Amniotic stem cell (primary cell): ENCODE measurements at regions not wholly inside any gene's neighbourhood (a gene's known extent, or its start where the extent isn't known, plus 50 kb on each side); places are given as distances from the start of the nearest gene placed in this dataset.
"Not testable (repeated sequence)": the region's sequence is repeated elsewhere in the genome, so short reads cannot be mapped to it uniquely, and the experiment has no call there.

Source experiments
- DNase-seq: peaks from one replicate; lab custom pipeline; 2025; lab: John Stamatoyannopoulos, UW

DNA sequence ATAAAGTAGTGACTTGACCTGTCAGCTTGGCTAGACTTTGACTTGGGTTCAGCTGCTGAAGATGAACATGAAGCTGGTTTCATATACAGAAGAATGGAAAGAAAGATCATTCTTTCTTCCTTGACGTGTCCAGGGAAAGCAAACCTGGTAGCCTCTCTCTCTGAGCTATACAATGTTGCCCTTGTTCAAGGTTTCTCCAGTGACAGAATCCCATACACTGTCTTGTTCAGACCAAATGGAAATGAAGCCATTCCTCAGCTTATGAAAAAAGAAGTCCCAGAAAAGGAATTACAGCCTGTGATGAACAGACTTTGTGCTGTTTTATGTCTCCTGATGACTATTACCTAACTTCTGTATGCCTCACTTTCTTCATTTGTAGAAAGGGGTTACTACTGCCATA, 349.8 kb upstream of the KLF4 start:
- no peak for DNase-seq

DNA sequence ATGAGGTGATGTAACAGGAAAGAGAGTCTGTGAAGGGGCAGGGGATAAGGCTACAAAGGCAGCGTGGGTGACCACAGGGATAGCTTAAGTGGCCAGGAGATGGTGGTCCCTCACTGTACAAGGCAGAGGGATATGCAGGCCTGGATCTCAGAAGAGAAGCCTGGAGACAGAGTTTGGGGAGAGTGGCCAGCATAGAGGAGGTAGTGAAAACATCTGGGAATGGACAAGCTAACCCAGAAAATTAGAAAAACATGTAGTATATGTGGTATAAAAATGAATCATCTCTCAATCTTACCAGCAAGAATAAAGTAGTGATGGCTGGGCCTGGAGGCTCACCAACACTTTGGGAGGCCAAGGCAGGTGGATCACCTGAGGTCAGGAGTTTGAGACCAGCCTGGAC, 349.2 kb upstream of the KLF4 start:
- DNase-seq: no peak

DNA sequence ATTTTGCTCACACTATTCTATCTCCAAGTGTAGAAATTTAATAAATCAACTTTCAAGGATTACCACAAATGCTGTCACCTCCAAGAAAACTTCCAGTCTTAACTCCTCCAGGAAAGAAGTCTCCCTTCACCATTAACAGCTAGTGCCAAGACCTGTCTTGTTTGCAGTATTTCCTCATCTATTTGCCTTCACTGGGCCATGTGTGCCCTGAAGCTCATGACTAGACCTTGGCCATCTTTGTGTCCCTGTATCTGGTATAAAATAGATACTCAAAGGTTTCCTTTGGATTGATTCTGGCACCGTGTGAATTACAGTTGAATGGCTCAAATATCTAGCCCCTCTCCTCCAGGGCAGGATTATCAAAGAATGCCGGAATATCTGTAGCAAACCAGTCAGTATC, 346.7 kb upstream of the KLF4 start:
- DNase-seq: no peak

DNA sequence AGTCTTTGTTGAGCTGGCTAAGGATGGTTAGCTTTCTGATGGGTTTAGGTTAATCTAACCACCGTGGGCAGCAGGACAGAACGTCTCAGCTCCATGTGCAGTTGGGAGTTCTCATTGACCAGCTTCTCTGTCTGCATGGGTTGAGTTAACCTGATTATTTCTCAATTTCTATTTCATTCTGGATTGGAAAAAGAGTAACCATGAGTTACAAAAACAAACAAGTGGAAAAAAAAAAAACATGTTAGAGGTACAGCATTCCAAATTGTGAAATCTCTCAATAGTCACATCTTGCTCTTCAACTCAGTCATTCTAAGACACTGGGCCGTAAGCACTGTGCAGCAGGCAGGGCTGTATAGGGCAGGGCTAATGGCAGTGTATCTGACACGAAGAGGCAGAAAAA, 343.7 kb upstream of the KLF4 start:
- no peak for DNase-seq

DNA sequence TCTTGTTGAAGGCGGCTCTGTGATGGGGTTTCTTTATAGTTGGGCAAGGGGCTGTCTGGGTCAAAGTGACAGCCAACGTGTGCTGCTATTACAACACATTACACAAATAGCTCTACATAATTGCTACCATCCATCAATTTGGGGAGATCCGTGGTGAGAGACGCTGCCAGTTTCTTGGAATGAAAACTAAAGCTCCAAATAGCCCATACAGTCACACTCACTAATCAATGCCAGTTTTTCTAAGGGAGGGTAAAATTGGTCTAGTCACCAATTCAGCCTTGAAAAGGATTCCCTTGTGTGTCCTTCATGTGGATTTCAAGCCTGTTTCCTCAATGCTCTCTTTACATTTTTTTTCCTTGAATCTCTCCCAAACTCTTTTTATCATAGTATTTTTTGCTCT, 343.3 kb upstream of the KLF4 start:
- no peak for DNase-seq

DNA sequence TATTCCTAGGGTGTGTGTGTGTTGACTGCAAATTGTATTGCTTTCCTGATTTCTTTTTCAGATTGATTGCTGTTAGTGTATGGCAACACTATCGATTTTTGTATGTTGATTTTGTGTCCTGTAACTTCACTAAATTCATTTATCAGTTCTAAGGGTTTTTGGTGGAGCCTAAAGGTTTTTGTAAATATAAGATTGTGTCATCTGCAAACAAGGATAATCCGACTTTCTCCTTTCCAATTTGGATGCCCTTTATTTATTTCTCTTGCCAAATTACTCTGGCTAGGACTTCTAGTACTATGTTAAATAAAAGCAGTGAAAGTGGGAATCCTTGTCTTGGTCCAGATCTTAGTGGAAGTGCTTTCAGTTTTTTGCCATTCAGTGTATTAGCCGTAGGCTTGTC, 340.9 kb upstream of the KLF4 start:
- no peak for DNase-seq

DNA sequence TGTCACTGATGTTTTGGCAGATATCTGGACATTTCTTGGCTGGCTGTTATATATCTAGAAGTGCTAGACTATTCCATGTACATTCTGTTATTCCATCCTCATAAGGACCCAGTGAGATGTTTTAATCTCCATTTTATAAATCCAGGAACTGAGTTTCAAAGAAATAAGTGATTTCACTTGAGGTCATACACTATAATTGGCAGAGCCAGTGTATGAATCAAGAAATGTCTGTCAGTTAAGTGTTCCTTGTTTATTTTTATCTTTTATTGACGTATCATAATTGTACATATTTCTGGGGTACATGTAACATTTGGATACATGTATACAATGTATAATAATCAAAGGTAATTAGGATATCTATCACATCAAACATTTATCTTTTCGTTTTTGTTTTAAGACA, 338.3 kb upstream of the KLF4 start:
- DNase-seq: no peak

DNA sequence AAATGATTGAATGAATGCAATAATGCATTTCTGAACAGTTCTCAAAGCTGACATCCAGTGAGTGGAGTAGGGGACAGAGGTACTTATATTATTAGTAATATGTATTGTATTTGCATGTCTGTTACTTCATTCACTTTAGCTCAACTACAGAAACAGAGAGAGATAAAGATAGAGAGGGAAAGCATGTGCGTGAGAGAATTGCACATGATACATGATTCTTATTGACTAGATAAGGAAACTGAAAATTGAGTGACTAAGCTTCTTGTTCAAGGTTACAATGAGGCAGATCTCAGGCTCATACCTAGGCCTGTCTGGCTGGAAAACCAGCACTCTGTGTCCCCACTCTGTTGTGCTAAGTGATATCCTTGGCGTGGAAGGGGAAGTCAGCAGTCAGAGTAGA, 337.7 kb upstream of the KLF4 start:
- DNase-seq: no peak

DNA sequence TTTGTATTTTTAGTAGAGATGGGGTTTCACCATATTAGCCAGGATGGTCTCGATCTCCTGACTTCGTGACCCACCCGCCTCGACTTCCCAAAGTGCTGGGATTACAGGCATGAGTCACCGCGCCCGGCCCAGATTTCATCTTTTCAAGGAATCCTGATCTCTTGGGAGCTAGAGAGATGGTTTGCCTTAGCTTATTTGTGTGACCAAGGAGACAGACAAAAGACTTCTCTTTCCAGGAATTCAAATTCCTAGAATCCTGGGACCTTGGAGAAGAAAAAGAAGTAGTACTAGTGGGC, 337.1 kb upstream of the KLF4 start:
- DNase-seq: not testable (repeated sequence)

DNA sequence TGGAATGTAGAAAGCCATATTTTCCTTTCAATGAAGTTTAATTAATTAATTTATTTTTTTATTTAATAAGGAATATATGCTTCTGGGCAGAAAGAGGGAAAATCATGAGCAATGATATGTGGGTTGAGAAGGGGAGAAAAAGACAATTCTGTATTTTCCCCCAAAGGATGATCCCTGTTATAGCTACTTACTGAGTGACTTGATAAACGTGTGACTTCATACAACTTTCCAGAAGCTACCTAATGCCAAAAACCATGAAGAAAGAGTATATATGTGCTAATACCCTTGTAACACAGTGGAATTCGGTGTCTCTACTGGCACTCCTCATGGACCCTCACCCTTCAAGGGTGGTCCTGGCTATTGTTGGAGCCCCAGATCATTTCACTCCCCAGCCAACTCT, 335.0 kb upstream of the KLF4 start:
- DNase-seq: no peak

DNA sequence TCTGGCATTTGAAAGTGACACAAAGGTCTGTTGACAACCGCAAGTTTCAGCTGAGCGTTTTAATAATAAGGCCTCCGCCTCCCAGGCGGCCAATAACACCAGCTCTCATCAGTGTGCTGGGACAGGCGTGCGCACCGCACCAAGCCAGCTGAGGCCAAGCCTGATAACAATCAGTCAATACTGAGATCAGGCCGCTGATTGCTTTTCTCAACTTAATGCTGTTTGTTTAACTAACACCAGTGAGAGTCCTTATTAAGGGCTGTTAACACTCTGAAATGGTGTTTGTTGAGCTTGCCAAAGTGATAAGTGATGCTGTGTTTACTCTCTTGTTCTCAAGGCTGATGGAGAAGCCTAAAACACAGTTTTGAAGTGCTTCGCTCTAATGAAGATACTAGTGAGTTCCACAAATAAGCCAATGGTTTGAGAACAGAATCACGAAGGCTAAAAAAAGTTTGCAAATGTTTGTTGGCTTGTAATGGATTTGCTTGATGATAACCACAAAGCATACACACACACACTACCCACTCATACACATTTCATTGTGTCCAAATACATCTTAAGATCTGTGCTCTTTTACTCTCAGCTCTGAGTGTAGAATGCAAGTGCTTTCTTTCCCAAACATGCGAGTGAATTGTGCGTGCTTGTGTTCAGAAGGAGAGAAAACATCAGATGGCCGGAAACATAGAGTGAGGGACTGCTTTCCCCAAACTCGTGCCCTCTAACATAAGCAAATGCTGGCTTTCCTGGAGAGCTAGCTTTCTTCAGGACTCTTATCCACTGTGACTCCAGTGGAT, 330.4 kb upstream of the KLF4 start:
- DNase-seq: no peak

DNA sequence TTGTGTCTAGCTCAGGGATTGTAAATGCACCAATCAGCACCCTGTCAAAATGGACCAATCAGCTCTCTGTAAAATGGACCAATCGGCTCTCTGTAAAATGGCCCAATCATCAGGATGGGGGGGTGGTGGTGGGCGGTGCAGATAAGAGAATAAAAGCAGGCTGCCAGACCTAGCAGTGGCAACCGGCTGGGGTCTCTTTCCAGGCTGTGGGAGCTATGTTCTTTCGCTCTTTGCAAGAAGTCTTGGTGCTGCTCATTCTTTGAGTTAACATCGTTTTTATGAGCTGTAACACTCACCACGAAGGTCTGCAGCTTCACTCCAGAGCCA, 328.9 kb upstream of the KLF4 start:
- not testable (repeated sequence) for DNase-seq

DNA sequence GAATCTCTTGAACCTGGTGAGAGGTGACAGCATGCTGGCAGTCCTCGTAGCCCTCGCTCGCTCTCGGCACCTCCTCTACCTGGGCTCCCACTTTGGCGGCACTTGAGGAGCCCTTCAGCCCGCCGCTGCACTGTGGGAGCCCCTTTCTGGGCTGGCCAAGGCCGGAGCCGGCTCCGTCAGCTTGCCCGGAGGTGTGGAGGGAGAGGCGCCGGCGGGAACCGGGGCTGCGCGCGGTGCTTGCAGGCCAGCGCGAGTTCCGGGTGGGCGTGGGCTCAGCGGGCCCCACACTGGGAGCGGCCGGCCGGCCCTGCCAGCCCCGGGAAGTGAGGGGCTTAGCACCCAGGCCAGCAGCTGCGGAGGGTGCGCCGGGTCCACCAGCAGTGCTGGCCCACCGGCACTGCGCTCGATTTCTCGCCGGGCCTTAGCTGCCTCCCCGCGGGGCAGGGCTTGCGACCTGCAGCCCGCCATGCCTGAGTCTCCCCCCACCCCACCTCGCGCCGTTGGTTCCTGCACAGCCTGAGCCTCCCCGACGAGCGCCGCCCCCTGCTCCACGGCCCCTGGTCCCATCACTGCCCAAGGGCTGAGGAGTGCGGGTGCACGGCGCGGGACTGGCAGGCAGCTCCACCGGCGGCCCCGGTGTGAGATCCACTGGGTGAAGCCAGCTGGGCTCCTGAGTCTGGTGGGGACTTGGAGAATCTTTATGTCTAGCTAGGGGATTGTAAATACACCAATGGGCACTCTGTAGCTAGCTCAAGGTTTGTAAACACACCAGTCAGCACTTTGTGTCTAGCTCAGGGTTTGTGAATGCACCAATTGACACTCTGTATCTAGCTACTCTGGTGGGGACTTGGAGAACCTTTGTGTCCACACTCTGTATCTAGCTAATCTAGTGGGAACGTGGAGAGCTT, 328.3 kb upstream of the KLF4 start:
- DNase-seq: not testable (repeated sequence)

DNA sequence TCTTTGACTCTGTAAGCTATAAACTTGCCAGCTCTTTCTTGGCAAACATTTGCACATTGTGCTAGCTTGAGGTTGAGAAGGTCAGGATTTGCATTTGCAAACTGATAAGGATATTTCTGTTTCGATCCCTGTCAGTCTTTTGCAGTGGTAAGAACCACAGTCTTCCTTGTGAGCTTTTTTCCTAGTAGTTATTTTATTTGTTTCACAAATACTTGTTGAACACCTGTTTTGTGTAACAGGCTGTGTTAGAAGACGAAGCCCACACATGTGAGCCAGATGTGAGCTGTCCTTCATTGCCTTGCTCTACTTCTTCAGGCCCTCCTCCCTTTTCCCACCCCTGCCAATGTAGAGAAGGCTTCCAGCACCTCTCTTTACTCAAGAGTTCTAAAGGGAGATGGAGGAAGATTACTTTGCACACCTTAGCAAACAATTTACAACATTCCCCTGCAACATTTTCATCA, 327.0 kb upstream of the KLF4 start:
- DNase-seq: no peak

DNA sequence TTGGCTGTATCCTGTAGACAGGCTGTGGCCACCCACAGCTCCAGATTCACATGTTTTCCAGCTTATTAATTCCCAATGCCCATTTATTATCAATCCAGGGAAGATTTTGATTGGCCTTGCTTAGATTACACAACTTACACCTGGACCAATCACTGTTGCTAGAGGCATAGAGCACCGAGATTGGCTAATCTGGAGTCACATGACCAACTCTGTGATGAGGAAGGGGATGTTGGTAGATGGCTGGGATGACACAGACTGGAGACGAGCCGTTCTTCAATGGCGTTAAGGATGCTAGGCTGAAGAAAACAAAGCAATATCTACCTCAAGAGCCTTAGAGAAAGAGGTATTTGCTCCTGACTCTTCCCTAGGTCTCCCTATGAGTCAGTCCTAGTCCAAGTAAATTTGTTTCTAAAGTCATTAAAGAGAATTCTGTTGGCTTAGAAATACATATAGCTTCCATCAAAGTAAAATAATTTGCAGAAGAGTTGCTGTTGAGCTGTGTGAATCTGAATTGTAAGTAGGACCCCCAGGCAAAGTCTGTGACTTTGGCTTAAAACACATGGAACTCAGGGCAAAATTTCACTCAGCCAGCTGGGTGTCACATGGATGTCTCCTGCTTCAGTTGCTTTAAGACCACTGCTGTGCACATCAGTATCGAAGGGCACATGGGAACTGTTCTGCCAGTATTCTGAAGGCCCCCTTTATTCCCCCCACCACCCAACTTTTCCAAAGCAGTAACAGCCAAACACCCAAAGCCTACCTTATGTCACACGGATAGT, 326.4 kb upstream of the KLF4 start:
- DNase-seq: no peak

DNA sequence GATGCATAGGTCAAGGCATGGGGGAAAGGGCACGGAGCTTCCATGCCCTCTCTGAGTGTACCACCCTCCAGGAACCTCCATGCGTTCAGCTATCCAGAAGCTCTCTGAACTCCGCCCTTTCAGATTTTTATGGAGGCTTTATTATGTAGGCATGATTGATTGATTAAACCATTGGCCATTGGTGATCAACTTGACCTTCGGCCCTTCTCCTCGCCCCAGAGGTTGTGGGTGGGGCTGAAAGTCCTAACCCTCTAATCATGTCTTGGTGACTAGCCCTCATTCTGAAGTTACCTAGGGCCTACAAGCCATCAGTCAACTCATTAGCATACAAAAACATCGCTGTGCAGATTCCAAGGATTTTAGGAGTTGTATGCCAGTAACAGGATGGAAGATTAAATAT, 323.7 kb upstream of the KLF4 start:
- DNase-seq: no peak

DNA sequence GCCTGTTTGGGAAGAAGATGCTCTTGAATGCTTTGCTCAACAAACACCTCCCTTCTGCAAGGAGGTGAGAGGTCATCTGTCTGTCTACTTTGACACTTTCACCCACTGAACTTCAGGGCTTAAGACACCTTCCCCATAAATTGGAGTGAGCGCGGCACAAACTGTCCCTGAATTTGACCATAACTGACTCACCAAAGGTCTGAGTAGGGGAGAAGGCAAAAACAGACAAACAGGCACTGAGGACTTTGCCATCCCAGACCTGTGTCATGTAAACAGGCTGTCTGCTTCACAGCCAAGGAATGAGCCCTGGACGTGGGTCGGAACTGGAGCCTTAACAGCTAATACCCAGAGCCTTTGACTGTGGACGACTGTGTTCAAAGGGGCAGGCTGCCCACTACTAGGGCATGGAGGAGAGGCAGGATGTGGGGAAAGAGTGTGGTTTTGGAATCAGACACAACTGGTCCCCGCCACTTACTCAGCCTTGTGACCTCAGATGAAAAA, 320.9 kb upstream of the KLF4 start:
- no peak for DNase-seq

DNA sequence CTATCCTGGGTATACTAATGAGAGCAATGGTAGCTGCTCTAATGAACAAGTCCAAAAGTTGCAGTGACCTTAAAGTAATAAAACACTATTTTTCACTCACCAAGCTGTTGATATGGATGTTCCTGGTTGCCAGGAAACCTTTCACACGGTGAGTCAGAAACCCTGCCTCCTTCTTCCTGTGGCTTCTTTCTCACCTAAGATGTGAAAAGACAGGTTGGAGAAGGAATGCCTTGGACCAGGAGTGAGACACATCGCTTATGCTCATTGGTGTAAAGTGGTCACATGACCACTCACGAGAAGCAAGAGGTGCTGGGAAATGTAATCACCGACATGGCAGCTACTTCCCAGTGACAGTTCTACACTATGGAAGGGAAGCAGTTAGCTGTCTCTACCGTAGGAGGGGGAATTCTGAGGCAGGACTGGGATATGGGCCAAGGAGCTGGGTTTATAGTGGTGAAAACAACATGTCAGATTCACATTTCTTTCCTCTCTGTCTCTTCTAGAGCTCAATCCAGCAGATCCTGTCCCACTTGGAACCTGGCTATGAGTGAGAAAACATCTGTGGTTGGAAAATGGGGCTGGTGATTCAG, 320.4 kb upstream of the KLF4 start:
- no peak for DNase-seq

DNA sequence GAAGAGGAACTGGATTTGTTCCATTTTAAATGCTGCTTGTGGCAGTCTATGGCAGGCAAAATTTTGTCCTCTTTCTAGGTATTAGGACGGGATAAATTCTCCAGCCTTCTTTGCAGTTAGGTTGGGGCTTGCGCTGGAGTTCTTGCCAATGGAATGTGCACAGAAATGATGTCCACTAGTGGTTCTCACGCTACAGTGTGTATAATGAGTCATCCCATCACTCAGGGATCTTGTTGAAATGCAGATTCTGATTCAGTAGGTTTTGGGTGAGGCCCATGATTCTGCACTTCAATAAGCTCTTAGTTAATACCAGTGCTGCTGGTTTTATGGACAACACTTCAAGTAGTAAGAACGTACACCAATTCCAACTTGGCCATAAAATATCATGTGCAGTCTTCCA, 317.6 kb upstream of the KLF4 start:
- no peak for DNase-seq

DNA sequence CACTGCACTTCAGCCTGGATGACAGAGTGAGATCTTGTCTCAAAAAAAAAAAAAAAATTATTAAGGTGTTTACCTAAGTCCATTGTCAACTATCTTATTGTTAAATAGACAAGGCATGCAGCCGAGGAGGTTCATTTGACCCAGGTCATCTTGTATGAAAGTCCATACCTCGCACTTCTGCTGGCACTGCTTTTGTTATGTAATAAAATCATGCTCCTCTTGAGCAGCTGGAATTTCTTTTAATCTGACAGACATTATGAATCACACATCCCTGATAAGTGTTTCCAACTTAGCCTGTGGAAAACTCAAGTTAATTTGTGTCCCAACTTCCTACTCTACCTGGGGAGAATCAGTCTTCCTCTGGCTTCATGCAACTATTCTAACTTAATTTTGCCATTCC, 315.6 kb upstream of the KLF4 start:
- no peak for DNase-seq

DNA sequence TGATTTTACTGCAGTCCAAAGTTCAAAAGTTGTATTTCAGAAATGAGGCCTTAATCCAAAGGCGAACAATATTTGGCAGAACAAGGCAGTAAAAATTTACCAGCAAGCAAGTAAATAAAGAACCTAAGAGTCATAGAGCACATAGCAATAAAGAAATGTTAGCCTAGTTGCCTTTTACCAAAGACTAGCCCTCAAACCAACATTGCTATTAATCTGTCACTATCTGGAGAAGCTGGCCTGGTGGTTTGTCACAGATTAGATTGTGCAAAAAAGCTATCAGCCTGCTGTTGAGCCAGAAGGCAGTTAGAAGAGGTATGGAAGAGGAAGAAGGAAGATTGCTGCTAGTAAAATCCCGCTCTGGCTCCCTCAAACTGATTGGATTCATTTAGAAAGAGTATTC, 304.7 kb upstream of the KLF4 start:
- DNase-seq: no peak

DNA sequence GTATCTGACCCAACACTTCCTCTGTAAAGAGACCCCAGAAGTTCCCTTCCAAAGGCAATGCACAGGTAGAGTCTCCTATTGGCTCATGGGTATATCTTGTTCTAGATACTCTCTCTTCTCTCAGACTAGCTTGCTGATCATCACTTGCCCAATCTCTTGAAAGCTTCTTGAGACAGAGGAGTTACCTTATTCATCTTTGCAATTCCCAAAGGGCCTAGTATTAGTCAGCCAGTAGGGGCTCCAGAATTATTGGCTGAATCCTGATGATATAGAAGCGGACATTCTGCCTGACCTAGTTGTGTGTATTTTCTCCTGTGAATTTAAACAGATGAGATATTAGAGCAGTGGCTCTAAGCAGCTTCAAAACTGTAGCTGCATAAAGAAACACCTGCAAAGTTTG, 304.0 kb upstream of the KLF4 start:
- DNase-seq: no peak
